Calu3 (cell line): ENCODE measurements at regions not wholly inside any gene's neighbourhood (a gene's known extent, or its start where the extent isn't known, plus 50 kb on each side); places are given as distances from the start of the nearest gene placed in this dataset.

Experiments used
- BruUV-seq: library from RNA; stranded (reverse); fragments of 400-500 nt; replicated peaks from 2 replicates; lab custom pipeline; 2021; lab: Mats Ljungman, UMichigan
- CTCF ChIA-PET: fragments of 300-600 bp; sonication (Branson Sonifier 250); formaldehyde crosslinking; loops from one replicate; lab custom pipeline; 2022; ENCODE audit warnings: antibody characterized with exemption; lab: Charles Lee
- DNase-seq: peaks from one replicate; pipeline ENCODE4 v3.0.0; 2022
- H3K27ac Mint-ChIP-seq: one replicate; pipeline ENCODE4 v1.8.0; 2022; ENCODE audit warnings: mixed read lengths; ENCODE audit not compliant: unreplicated experiment
- H3K27me3 Mint-ChIP-seq: one replicate; pipeline ENCODE4 v1.8.0; 2022; ENCODE audit warnings: mixed read lengths; ENCODE audit not compliant: unreplicated experiment
- H3K36me3 Mint-ChIP-seq: one replicate; pipeline ENCODE4 v1.8.0; 2022; ENCODE audit warnings: mild to moderate bottlenecking, moderate library complexity, mixed read lengths; ENCODE audit not compliant: insufficient read depth, unreplicated experiment
- H3K4me1 Mint-ChIP-seq: one replicate; pipeline ENCODE4 v1.8.0; 2022; ENCODE audit warnings: mild to moderate bottlenecking, low read depth, mixed read lengths; ENCODE audit not compliant: unreplicated experiment
- H3K4me3 Mint-ChIP-seq: one replicate; pipeline ENCODE4 v1.8.0; 2022; ENCODE audit warnings: mild to moderate bottlenecking, low read depth, moderate library complexity, mixed read lengths; ENCODE audit not compliant: unreplicated experiment
- H3K9me3 Mint-ChIP-seq: one replicate; pipeline ENCODE4 v1.8.0; 2022; ENCODE audit warnings: low read depth, mixed read lengths; ENCODE audit not compliant: unreplicated experiment
- intact Hi-C: fragments of 100-400 bp; cut with micrococcal nuclease; formaldehyde crosslinking; loops from one replicate; pipeline ENCODE4 v1.10.0; 2022; ENCODE audit not compliant: unreplicated experiment
- TF ChIP-seq, protein P1 (sequence below): fragments of 200-600 bp; IDR thresholded peaks from one replicate; pipeline ENCODE4 v1.8.0; 2022; ENCODE audit warnings: antibody characterized with exemption; ENCODE audit not compliant: unreplicated experiment

DNA sequence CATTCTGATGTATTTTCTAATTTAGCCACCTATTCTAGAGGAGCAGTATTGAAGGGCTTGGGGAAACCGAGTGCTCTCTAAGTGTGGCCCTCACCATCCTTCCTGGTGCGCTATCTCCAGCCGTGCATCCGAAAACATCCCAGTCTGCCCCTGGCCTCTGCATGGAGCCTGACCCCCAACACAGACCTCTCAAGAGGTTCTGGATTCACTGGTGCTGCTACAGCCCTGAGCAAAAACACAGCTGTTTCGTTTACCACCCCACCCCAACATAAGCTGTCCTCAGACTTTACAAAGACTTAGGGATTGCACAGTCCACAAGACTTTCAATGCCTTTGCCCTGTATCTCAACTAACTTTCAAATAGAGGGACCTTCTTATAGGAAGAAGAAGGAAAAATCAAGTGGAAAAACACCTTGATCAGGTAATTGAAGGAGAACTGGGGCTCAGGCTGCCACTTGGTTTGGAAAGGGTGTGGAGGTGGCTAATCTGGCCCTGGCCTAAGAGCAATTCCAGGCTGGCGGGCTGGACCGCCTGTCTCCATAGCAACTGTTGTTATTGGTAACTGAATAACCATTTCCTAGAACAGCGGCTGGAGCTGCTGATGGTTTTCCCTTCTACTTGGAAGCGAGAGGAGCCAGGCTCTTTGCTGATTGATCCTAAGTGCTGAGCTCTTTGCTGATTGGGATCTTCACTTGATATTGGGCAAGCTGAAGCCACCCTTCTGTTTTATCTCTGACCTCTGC lies 90.2 kb upstream of the TOX2 start:
- H3K36me3 Mint-ChIP-seq: no peaks in the 10 kb centered on the region
- BruUV-seq: no TSS peak
- peaks cover 74% of the 10 kb centered on the region for H3K27me3 Mint-ChIP-seq
- H3K9me3 Mint-ChIP-seq: peaks cover 2% of the 10 kb centered on the region
- H3K27ac Mint-ChIP-seq: no peak overlapping the region
- peak; percentile 19 for DNase-seq
- H3K4me1 Mint-ChIP-seq: no peaks in the 10 kb centered on the region
- intact Hi-C loops: no loop called here
- CTCF ChIA-PET: interaction anchor here (1.0 kb wide), 1 partner anchor 57 kb away, joined by 3 read pairs; no protein-coding TSS in a partner anchor
- TF ChIP-seq, protein P1, sequence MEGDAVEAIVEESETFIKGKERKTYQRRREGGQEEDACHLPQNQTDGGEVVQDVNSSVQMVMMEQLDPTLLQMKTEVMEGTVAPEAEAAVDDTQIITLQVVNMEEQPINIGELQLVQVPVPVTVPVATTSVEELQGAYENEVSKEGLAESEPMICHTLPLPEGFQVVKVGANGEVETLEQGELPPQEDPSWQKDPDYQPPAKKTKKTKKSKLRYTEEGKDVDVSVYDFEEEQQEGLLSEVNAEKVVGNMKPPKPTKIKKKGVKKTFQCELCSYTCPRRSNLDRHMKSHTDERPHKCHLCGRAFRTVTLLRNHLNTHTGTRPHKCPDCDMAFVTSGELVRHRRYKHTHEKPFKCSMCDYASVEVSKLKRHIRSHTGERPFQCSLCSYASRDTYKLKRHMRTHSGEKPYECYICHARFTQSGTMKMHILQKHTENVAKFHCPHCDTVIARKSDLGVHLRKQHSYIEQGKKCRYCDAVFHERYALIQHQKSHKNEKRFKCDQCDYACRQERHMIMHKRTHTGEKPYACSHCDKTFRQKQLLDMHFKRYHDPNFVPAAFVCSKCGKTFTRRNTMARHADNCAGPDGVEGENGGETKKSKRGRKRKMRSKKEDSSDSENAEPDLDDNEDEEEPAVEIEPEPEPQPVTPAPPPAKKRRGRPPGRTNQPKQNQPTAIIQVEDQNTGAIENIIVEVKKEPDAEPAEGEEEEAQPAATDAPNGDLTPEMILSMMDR: no peak
- H3K4me3 Mint-ChIP-seq: no peak overlapping the region

DNA sequence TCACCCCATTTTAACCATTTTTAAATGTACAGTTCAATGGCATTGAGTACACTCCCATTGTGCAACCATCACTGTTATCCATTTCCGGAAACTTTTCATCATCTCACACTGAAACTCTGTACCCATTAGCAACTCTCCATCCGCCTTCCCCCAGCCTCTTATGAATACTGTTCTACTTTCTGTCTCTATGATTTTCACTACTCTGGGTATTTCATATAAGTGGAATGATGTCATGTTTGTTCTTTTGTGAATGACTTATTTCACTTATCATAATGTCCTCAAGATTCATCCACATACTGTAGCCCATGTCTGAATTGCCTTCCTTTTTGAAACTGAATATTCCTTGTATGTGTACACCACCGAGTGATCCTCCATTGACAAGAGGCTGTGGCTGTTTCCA lies 92.9 kb upstream of the TOX2 start:
- intact Hi-C loops: no loop called here
- Mint-ChIP-seq H3K27ac (no peak overlapping the region), H3K9me3 (peaks cover 2% of the 10 kb centered on the region), H3K4me3 (no peak overlapping the region), H3K36me3 (no peaks in the 10 kb centered on the region), H3K27me3 (peaks cover 47% of the 10 kb centered on the region), H3K4me1 (no peaks in the 10 kb centered on the region)
- TF ChIP-seq, protein P1: no peak
- CTCF ChIA-PET: no interaction called here
- DNase-seq: no peak
- no TSS peak for BruUV-seq

DNA sequence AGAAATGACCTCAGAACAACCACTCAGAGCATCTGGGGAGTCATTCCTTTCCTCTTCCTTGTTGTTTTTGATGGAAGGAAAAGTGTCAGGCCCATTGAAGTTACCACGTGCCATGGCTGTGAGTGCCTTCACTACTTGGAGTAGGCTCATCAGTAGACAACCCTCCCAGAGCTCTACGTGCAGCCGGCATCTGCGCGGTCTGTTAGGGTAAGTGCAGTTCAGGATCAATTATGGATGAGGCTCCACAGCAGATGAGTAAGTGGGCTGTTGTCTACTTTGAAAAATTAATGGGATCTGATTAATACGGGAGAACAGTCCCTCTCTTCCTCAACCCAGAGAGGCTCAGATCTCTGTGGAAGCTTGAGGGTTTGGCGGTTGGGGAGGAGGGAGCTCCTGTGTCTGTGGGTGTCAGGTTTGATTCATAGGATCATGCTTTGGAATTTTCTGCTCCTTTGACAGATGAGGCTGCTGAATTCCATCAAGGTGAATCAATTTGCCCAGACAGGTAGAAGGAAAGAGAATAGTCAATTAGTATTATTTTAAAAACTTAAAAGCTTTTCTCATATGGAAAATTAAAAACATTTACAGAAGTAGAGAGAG lies 93.8 kb upstream of the TOX2 start:
- Mint-ChIP-seq H3K36me3 (no peaks in the 10 kb centered on the region), H3K27me3 (peaks cover 37% of the 10 kb centered on the region), H3K4me1 (no peaks in the 10 kb centered on the region), H3K27ac (no peak overlapping the region), H3K9me3 (peaks cover 2% of the 10 kb centered on the region), H3K4me3 (no peak overlapping the region)
- BruUV-seq: no TSS peak
- intact Hi-C loops: no loop called here
- TF ChIP-seq, protein P1: no peak
- no peak for DNase-seq
- CTCF ChIA-PET: interaction anchor here (0.7 kb wide), 1 partner anchor 11 kb away, joined by 7 read pairs; no protein-coding TSS in a partner anchor

DNA sequence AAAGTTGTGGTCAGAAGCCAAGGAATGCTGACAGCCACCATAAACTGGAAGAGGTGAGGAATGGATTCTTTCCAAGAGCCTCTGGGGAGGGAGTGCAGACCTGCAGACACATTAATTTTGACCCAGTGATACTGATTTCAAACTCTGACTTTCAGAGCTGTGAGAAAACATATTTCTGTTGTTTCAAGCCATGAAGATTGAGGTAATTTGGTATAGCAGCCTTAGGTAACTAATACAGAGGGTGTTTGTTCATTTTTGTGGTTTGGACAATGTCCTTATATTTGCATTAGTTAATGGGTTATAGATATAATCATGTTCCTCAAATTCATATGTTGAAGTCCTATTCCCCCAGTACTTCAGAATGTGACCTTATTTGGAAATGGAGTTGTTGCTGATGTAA lies 85.4 kb upstream of the GTSF1L start:
- no peak for DNase-seq
- Mint-ChIP-seq H3K9me3 (peaks cover 6% of the 10 kb centered on the region), H3K36me3 (no peaks in the 10 kb centered on the region), H3K4me3 (no peak overlapping the region), H3K27me3 (peaks cover 17% of the 10 kb centered on the region), H3K4me1 (no peaks in the 10 kb centered on the region), H3K27ac (no peak overlapping the region)
- intact Hi-C loops: no loop called here
- TF ChIP-seq, protein P1: no peak
- CTCF ChIA-PET: no interaction called here
- BruUV-seq: no TSS peak
